PC-3 (cell line): ENCODE measurements at regions not wholly inside any gene's neighbourhood (a gene's known extent, or its start where the extent isn't known, plus 50 kb on each side); places are given as distances from the start of the nearest gene placed in this dataset.

Source experiments
- EZH2phosphoT487 ChIP-seq: fragments of 300-600 bp; sonication (generic); IDR thresholded peaks from 2 replicates; pipeline ENCODE4 v1.6.1; 2018; ENCODE audit warnings: mild to moderate bottlenecking, antibody characterized with exemption, low read length, borderline replicate concordance
- TF ChIP-seq, protein P1 (sequence below): fragments of 300-600 bp; sonication (generic); conservative IDR thresholded peaks from 2 replicates; pipeline ENCODE4 v1.5.1; 2017; ENCODE audit warnings: antibody characterized with exemption, low read depth, mild to moderate bottlenecking, low read length

DNA sequence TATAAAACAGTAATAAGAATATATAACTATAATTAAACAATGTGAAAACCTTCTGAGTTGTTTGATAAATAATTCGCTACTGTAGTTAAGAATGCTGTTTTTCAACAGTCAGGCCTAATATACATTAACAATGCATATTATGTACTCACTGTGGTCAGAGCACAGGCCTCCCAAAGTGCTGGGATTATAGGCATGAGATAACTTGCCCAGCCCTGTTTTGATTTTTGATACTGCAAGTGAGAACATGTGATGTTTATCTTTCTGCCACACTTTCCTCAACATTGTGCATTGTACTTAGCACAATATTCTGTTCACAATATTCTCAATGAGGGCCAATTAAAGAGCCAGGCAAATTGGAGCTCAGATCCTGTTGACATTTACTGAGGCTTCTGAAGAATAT lies 274.5 kb upstream of the RARB start:
- TF ChIP-seq, protein P1, sequence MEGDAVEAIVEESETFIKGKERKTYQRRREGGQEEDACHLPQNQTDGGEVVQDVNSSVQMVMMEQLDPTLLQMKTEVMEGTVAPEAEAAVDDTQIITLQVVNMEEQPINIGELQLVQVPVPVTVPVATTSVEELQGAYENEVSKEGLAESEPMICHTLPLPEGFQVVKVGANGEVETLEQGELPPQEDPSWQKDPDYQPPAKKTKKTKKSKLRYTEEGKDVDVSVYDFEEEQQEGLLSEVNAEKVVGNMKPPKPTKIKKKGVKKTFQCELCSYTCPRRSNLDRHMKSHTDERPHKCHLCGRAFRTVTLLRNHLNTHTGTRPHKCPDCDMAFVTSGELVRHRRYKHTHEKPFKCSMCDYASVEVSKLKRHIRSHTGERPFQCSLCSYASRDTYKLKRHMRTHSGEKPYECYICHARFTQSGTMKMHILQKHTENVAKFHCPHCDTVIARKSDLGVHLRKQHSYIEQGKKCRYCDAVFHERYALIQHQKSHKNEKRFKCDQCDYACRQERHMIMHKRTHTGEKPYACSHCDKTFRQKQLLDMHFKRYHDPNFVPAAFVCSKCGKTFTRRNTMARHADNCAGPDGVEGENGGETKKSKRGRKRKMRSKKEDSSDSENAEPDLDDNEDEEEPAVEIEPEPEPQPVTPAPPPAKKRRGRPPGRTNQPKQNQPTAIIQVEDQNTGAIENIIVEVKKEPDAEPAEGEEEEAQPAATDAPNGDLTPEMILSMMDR = no peak
- TF ChIP-seq EZH2phosphoT487 = no peak
